Natural killer cell (primary cell): ENCODE measurements at regions not wholly inside any gene's neighbourhood (a gene's known extent, or its start where the extent isn't known, plus 50 kb on each side); places are given as distances from the start of the nearest gene placed in this dataset.
"Not testable (repeated sequence)": the region's sequence is repeated elsewhere in the genome, so short reads cannot be mapped to it uniquely, and the experiment has no call there.

ENCODE experiments used
- ATAC-seq, 3 donors: fragments of 150-1000 bp in 2 of 3; fragments of 200-7000 bp in 1 of 3; cut with Tn5 transposase; 1 replicate in 1 of 3; 2 replicates in 2 of 3; pipeline ENCODE4 v1.10.0; 2021; ENCODE audit warnings: mild to moderate bottlenecking in 2 of 3, moderate library complexity in 2 of 3
- DNase-seq, 2 donors: peaks; one replicate each; pipeline versions ENCODE4 v3.0.0 to v3.0.0-alpha.2; 2013 to 2021; ENCODE audit warnings: mixed read lengths in 1 of 2
- H3K27ac ChIP-seq: one replicate; pipeline ENCODE4 v1.5.1; 2013; ENCODE audit warnings: mild to moderate bottlenecking, low read length
- H3K27me3 ChIP-seq: one replicate; pipeline ENCODE4 v1.6.1; 2013; ENCODE audit warnings: low read length; ENCODE audit not compliant: control insufficient read depth, insufficient read depth
- H3K36me3 ChIP-seq: one replicate; pipeline ENCODE4 v1.6.1; 2013; ENCODE audit warnings: low read length; ENCODE audit not compliant: control insufficient read depth, insufficient read depth
- H3K4me1 ChIP-seq: one replicate; pipeline ENCODE4 v1.6.1; 2013; ENCODE audit warnings: low read length; ENCODE audit not compliant: control insufficient read depth, insufficient read depth
- H3K4me3 ChIP-seq: one replicate; pipeline ENCODE4 v1.5.1; 2013; ENCODE audit warnings: low read length
- H3K9me3 ChIP-seq: one replicate; pipeline ENCODE4 v1.6.1; 2013; ENCODE audit warnings: low read length; ENCODE audit not compliant: control insufficient read depth, insufficient read depth
- H3K27ac Mint-ChIP-seq, 2 donors: one replicate each; pipeline ENCODE4 v1.8.0; 2022; ENCODE audit warnings: mild to moderate bottlenecking in 2 of 2, mixed read lengths in 2 of 2, moderate library complexity in 1 of 2
- H3K27me3 Mint-ChIP-seq, 2 donors: one replicate each; pipeline ENCODE4 v1.8.0; 2022; ENCODE audit warnings: low read depth in 2 of 2, mixed read lengths in 2 of 2
- H3K36me3 Mint-ChIP-seq: one replicate; pipeline ENCODE4 v1.8.0; 2022; ENCODE audit warnings: mixed read lengths
- H3K4me1 Mint-ChIP-seq, 2 donors: one replicate each; pipeline ENCODE4 v1.8.0; 2022; ENCODE audit warnings: mixed read lengths in 2 of 2
- H3K4me3 Mint-ChIP-seq: one replicate; pipeline ENCODE4 v1.8.0; 2022; ENCODE audit warnings: mild to moderate bottlenecking, moderate library complexity, mixed read lengths
- H3K9me3 Mint-ChIP-seq, 2 donors: one replicate each; pipeline ENCODE4 v1.8.0; 2022; ENCODE audit warnings: mixed read lengths in 2 of 2
- WGBS: methylation state at CpG from one replicate; pipeline ENCODE4 v1.1.7; 2013; ENCODE audit warnings: missing lambda C conversion rate; ENCODE audit not compliant: insufficient coverage; 5-methylcytosine and 5-hydroxymethylcytosine counted together
- intact Hi-C: fragments of 100-400 bp; cut with micrococcal nuclease; formaldehyde crosslinking; loops from one replicate; pipeline ENCODE4 v1.14.2; 2022

DNA sequence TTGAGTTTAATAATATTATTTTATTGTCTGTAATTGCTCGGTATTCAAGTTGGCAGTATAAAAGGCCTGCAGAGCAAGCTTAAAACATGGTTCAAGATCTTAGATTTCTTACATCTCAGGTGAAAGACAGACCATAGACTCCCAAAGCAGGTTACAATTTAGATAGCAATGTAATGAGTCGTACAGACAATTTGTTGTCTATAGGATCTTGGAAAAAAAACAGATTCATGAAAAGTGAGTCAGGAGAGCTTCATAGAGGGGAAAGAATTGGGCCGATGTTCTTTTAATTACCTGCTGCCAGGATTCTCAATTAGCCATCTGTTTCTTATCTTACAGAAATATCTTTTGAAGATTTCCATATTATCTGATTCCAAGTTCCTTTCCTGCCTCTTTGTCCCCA is 111.5 kb upstream of the IKBKE start:
- H3K4me1 Mint-ChIP-seq, H3K27me3 Mint-ChIP-seq, intact Hi-C loops, H3K36me3 ChIP-seq, H3K4me3 Mint-ChIP-seq, H3K9me3 Mint-ChIP-seq, H3K4me3 ChIP-seq, H3K4me1 ChIP-seq, H3K27me3 ChIP-seq, DNase-seq, ATAC-seq, H3K36me3 Mint-ChIP-seq, H3K27ac ChIP-seq, H3K9me3 ChIP-seq, H3K27ac Mint-ChIP-seq: not testable (repeated sequence)
- no CpG with 5 or more reads among the region's 3 CpGs for WGBS

GRCh38 chr1:206359377-206359776 is 110.9 kb upstream of the IKBKE start:
- H3K27ac ChIP-seq, DNase-seq, H3K9me3 Mint-ChIP-seq, H3K27me3 Mint-ChIP-seq, H3K27ac Mint-ChIP-seq, H3K4me3 ChIP-seq, intact Hi-C loops, H3K36me3 ChIP-seq, H3K36me3 Mint-ChIP-seq, H3K4me1 Mint-ChIP-seq, H3K4me3 Mint-ChIP-seq, H3K9me3 ChIP-seq, ATAC-seq, H3K4me1 ChIP-seq, H3K27me3 ChIP-seq: not testable (repeated sequence)

GRCh38 chr1:206361978-206362543 is 108.2 kb upstream of the IKBKE start:
- intact Hi-C loops, H3K27me3 ChIP-seq, H3K27ac ChIP-seq, H3K9me3 ChIP-seq, DNase-seq, H3K4me1 ChIP-seq, H3K36me3 Mint-ChIP-seq, H3K27me3 Mint-ChIP-seq, H3K4me3 Mint-ChIP-seq, H3K36me3 ChIP-seq, H3K9me3 Mint-ChIP-seq, ATAC-seq, H3K4me1 Mint-ChIP-seq, H3K27ac Mint-ChIP-seq, H3K4me3 ChIP-seq: not testable (repeated sequence)
- no CpG with 5 or more reads among the region's 3 CpGs for WGBS

- intact Hi-C loops, H3K9me3 ChIP-seq, ATAC-seq, H3K4me1 ChIP-seq, H3K27me3 ChIP-seq, H3K36me3 ChIP-seq, H3K27me3 Mint-ChIP-seq, H3K27ac Mint-ChIP-seq, DNase-seq, H3K9me3 Mint-ChIP-seq, H3K36me3 Mint-ChIP-seq, H3K27ac ChIP-seq, H3K4me1 Mint-ChIP-seq, H3K4me3 ChIP-seq, H3K4me3 Mint-ChIP-seq: not testable (repeated sequence)
- WGBS, result no CpG with 5 or more reads among the region's 3 CpGs
These were observed 107.3 kb upstream of the IKBKE start for GRCh38 chr1:206362994-206363393.

DNA sequence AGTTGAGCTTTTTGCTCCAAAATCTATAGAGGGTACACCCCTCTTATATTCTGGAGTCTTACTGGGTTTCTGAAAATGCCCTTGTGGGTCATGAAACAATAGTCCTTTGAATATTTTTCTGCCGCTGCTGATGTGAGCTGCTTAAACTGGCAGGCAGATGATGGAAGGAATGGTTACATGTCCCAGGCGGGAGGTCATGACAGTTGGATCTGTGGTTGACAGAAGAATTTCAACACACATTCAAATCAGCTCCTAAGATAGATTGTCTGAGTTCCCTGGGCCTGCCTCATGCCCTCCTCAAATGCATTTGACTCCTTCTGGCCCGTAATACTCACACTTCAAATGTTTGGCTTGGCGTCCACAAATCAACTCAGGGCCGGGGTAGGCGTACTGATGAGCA is 105.0 kb upstream of the IKBKE start:
- H3K27ac ChIP-seq, H3K4me1 ChIP-seq, H3K4me3 Mint-ChIP-seq, DNase-seq, H3K27me3 Mint-ChIP-seq, H3K4me3 ChIP-seq, intact Hi-C loops, H3K27ac Mint-ChIP-seq, ATAC-seq, H3K27me3 ChIP-seq, H3K9me3 Mint-ChIP-seq, H3K4me1 Mint-ChIP-seq, H3K36me3 ChIP-seq, H3K9me3 ChIP-seq, H3K36me3 Mint-ChIP-seq: not testable (repeated sequence)
- WGBS, result 100% methylated on average over 1 of the region's 6 CpGs

- H3K27ac Mint-ChIP-seq, H3K9me3 Mint-ChIP-seq, H3K36me3 Mint-ChIP-seq, H3K4me1 ChIP-seq, H3K27me3 Mint-ChIP-seq, H3K36me3 ChIP-seq, H3K4me3 ChIP-seq, ATAC-seq, H3K9me3 ChIP-seq, H3K27ac ChIP-seq, DNase-seq, H3K4me1 Mint-ChIP-seq, H3K27me3 ChIP-seq, H3K4me3 Mint-ChIP-seq, intact Hi-C loops: not testable (repeated sequence)
- WGBS, result no CpG with 5 or more reads among the region's 5 CpGs
These were observed 104.1 kb upstream of the IKBKE start for GRCh38 chr1:206366131-206366530.

DNA sequence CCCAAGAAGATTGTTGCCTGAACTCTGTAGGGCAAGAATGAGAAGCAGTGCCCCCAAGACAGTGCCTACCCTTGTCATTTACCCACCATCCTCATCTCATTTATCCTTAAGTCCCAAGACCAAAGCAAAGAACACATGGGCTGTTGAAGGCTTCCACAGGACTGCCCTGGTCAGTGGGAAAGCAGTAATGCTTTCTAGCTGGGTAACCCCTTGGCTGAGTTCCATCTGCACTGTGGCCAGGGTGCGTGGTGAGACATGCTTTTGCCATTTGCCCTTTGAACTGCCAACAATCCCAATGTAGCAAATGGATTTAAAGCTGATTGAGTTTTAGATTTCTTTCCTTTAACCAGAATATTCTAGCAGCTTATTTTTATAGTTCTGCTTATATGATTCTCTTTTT is 103.5 kb upstream of the IKBKE start:
- H3K27me3 Mint-ChIP-seq, H3K4me1 ChIP-seq, H3K27me3 ChIP-seq, H3K4me1 Mint-ChIP-seq, H3K4me3 ChIP-seq, H3K9me3 ChIP-seq, intact Hi-C loops, H3K36me3 Mint-ChIP-seq, ATAC-seq, H3K27ac Mint-ChIP-seq, H3K9me3 Mint-ChIP-seq, DNase-seq, H3K27ac ChIP-seq, H3K4me3 Mint-ChIP-seq, H3K36me3 ChIP-seq: not testable (repeated sequence)
- no CpG with 5 or more reads among the region's 1 CpG for WGBS

- H3K36me3 Mint-ChIP-seq, H3K27ac ChIP-seq, H3K9me3 ChIP-seq, H3K27ac Mint-ChIP-seq, H3K4me1 ChIP-seq, H3K4me3 ChIP-seq, intact Hi-C loops, H3K4me3 Mint-ChIP-seq, H3K36me3 ChIP-seq, H3K4me1 Mint-ChIP-seq, DNase-seq, H3K9me3 Mint-ChIP-seq, H3K27me3 ChIP-seq, H3K27me3 Mint-ChIP-seq: not testable (repeated sequence)
- no CpG with 5 or more reads among the region's 6 CpGs for WGBS
- ATAC-seq, result peak in 2 of 3 donors; percentile 36 to 82
These were observed 102.2 kb upstream of the IKBKE start for GRCh38 chr1:206367955-206368622.
